ENCODE measurements at regions not wholly inside any gene's neighbourhood (a gene's known extent, or its start where the extent isn't known, plus 50 kb on each side); places are given as distances from the start of the nearest gene placed in this dataset.

DNA sequence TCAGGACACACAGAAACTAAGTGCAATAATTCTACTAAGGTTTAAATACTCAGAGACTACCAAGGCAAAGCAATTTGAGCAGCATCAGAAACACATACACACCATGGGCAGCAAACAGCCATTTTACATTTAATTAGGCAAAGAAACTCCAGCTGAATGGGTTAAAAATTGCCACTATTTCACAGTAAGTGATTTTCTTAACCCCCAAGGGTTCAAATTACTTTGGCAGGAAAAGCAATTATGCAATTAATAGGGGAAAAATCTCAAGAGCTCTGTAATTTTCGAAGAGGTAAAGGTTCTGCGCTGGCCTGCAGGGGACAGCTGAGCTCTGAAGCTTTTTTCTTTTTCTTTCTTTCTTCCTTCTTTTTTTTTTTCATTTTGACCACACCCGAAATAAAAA, 206.2 kb upstream of the RRP15 start:
- no peak for DNase-seq (ENCODE audit: low read depth)
- TF ChIP-seq, protein P1, sequence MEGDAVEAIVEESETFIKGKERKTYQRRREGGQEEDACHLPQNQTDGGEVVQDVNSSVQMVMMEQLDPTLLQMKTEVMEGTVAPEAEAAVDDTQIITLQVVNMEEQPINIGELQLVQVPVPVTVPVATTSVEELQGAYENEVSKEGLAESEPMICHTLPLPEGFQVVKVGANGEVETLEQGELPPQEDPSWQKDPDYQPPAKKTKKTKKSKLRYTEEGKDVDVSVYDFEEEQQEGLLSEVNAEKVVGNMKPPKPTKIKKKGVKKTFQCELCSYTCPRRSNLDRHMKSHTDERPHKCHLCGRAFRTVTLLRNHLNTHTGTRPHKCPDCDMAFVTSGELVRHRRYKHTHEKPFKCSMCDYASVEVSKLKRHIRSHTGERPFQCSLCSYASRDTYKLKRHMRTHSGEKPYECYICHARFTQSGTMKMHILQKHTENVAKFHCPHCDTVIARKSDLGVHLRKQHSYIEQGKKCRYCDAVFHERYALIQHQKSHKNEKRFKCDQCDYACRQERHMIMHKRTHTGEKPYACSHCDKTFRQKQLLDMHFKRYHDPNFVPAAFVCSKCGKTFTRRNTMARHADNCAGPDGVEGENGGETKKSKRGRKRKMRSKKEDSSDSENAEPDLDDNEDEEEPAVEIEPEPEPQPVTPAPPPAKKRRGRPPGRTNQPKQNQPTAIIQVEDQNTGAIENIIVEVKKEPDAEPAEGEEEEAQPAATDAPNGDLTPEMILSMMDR (IDR thresholded peaks at IDR 0.05; ENCODE audit: low read length, missing control alignments) = no peak
- no peak overlapping the region for H3K4me3 ChIP-seq (replicated peaks; ENCODE audit: low read depth, low read length)

DNA sequence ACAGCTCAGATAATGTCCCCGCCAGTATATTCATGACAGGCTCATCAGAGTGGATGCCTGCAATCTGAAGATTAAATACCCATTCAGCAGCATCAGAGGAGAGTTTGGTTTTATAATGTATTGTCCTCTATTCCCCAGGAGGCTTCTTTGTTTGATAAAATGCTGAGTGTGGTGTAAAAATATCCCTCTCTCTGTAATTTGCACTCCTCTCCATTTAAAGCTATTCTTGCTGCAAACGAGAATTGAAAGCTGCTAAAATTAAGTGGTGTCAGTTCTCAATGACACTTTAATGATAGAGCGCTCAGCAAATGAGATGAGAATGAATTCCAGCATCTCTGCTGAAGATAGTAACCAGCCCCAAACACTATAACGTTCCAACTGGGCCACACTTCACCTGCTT, 205.7 kb upstream of the RRP15 start:
- H3K4me3 ChIP-seq (replicated peaks; ENCODE audit: low read depth, low read length) = no peak overlapping the region
- TF ChIP-seq, protein P1 (IDR thresholded peaks at IDR 0.05; ENCODE audit: low read length, missing control alignments) = no peak
- no peak for DNase-seq (ENCODE audit: low read depth)

GRCh38 chr1:218079820-218080219, 205.3 kb upstream of the RRP15 start:
- no peak overlapping the region for H3K4me3 ChIP-seq (replicated peaks; ENCODE audit: low read depth, low read length)
- DNase-seq (ENCODE audit: low read depth) = no peak
- TF ChIP-seq, protein P1 (IDR thresholded peaks at IDR 0.05; ENCODE audit: low read length, missing control alignments) = no peak

GRCh38 chr1:218080863-218081262, 204.2 kb upstream of the RRP15 start:
- H3K4me3 ChIP-seq (replicated peaks; ENCODE audit: low read depth, low read length) = no peak overlapping the region
- no peak for DNase-seq (ENCODE audit: low read depth)
- TF ChIP-seq, protein P1 (IDR thresholded peaks at IDR 0.05; ENCODE audit: low read length, missing control alignments) = no peak

DNA sequence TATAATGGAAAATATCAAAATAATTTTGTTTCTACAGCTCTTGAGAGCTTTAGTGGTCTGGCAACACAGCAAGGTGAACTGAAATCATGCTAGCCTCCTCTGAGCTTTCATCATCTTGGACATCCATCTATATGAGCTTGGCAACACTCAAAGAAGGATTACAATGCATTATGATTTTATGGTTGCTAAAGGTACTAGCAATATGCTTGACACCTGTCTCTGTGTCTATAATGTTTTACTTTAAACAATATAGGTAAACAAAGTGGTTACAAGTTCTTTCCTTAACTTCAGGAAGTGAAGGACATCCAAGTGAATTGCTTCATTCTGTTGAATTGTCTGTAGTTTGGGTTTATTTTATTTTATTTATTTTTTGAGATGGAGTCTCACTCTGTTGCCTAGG, 203.7 kb upstream of the RRP15 start:
- DNase-seq (ENCODE audit: low read depth) = no peak
- H3K4me3 ChIP-seq (replicated peaks; ENCODE audit: low read depth, low read length) = no peak overlapping the region
- TF ChIP-seq, protein P1 (IDR thresholded peaks at IDR 0.05; ENCODE audit: low read length, missing control alignments) = no peak

GRCh38 chr1:218090459-218090858, 194.6 kb upstream of the RRP15 start:
- no peak for DNase-seq (ENCODE audit: low read depth)
- H3K4me3 ChIP-seq (replicated peaks; ENCODE audit: low read depth, low read length) = no peak overlapping the region
- TF ChIP-seq, protein P1 (IDR thresholded peaks at IDR 0.05; ENCODE audit: low read length, missing control alignments) = no peak

- H3K4me3 ChIP-seq (replicated peaks; ENCODE audit: low read depth, low read length) = no peak overlapping the region
- DNase-seq (ENCODE audit: low read depth) = no peak
- TF ChIP-seq, protein P1 (IDR thresholded peaks at IDR 0.05; ENCODE audit: low read length, missing control alignments) = no peak
These were observed 183.7 kb upstream of the RRP15 start for GRCh38 chr1:218101409-218101808.

Measured in fibroblast of pulmonary artery (primary cell).